GM18907 (cell line): ENCODE measurements at regions not wholly inside any gene's neighbourhood (a gene's known extent, or its start where the extent isn't known, plus 50 kb on each side); places are given as distances from the start of the nearest gene placed in this dataset.

ENCODE experiments used
- ATAC-seq: cut with Tn5 transposase; IDR thresholded peaks from one replicate; pipeline ENCODE4 v1.9.1; 2021; ENCODE audit warnings: mild to moderate bottlenecking, moderate library complexity; ENCODE audit not compliant: unreplicated experiment

DNA sequence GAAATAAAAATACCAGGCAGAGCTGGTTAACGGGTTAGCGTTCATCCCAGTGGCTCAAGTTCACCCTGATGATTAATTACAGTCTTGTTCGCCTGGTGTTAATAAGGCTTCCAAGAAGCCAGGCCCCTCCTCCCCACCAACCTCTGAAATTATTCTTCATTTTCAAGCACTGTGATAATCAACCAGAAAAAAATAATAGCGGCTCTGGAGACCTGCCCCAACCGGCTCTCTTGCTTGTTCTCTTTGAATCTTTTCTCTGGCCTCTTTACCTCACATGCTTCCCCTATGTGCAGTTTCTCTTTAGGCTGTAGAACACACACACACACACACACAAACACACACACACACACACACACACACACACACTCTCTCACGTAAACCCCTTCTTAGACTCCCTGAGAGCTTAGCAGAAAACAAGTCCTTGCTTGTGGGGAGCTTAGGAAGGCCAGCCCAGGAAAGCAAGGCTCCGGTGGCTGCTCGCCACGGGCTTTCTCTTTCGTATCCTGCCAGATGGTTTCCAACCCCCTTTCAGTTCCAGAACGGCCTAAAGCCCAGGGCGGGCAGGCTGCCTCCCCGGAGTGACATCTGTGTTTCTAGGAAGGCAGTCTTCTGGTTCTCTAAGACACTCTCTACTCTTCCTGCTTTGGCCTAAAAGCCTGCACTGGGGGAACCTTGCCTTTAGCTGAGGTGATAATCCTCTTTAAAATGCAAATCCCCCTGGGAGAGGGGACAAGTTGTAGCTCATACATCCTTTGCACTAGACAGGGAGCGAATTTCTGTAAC lies 106.4 kb upstream of the SESN3 start:
- peak; percentile 88 for ATAC-seq

DNA sequence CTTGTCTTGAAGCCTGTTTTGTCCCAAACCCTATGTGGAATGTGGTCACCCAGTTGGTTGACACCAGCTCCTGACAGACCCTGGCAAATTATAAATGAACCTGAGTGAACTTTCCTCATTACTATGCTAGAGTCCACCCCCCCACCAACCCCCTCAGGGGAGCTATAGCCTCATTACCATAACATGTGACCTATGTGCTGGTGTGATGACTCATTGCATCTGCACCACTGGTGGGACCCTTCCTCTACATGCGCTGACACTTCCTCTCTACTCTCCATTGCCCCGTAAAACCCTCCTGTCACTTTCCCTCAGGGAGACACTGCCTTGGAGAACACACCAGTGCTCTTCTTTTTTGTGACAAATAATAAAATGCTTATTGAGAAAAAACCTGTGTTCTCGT lies 105.0 kb upstream of the SESN3 start:
- ATAC-seq: no peak

DNA sequence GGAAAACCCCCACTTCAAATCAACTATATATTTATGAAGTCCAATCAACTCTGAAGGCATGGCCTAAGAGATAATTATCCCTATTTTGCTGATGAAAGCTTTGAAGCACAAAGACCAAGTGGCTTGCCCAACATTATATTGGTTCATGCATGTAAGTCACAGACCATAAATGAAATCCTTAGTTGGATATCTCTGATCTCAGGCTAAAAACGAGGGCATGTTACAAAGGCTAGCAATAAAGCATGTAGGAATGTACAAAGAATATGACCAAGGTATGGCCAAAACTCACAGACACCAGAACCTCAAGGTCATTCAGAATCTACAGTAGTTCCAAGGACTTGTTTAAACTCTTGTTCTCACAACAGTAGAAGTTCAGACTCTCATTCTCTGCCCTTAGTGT lies 100.2 kb upstream of the SESN3 start:
- ATAC-seq: no peak

DNA sequence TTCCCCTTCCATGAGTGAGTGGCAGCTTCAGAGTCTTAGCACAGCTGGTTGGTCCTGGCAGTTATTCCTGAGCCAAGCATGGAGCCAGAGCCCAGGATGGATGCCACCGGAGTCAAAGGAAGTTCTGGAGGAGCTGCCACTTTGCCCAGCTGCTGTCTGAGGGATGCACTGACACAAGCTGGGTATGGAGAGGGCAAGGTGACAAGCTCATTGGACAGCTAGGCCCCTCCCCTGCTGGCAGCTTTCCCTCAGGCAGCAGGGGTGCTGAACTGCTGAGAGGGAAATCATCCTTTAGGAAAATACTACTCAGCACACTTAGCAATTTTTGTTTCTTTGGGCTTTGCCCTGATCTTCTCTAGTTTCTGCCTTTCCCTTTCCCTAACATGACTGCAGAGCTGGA lies 99.3 kb upstream of the SESN3 start:
- no peak for ATAC-seq

DNA sequence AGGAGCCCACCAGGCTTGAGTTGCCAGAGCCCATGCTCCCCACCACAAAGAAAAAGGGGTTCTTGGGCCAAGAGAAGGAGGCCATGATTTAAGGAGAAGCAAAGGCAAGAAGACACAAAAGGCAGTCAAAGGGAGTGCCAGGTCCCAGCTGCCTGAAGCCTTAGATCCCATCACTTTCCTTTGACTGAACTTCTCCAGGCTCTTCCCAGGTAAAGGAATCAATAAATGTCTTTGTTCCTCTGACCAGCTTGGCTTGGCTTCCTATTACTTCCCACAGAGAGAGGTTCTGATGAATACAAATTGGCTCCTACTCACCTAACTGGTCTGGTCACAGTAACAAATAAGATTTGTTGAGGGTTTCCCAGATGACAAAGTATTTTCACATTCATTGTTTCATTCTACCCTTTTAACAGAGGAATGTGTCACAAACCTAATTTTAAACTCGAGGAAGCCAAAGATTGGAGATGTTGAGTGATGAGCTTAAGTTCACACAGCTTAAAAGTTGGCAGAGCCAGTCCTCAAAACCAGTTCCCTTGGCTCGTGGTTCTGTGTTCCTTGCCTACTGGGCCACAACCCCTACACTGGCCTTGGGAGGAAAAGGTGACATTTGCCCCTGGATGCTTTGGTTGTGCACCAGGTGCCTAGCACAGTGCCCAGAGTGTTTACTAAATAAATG lies 96.4 kb upstream of the SESN3 start:
- ATAC-seq: no peak

DNA sequence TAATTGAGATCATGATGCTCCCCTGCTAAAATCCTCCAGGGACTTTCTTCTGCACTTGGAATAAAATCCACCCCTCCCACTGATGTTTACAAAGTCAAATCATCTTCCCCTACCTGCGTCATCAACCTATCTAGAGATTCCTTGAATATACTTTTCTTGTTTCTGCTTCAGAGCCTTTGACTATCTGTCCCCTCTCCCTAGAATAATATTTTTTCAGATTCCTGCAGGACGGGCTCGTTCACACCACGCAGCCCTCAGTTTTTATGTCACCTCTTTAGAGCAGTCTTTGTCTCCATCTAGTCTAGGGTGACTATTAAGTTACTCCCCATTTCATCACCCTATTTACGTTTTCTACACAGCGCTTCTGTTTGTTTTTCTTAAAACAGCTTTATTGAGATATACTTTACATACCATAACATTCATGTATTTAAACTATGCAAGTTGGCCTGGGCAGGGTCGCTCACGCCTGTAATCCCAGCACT lies 94.8 kb upstream of the SESN3 start:
- no peak for ATAC-seq

DNA sequence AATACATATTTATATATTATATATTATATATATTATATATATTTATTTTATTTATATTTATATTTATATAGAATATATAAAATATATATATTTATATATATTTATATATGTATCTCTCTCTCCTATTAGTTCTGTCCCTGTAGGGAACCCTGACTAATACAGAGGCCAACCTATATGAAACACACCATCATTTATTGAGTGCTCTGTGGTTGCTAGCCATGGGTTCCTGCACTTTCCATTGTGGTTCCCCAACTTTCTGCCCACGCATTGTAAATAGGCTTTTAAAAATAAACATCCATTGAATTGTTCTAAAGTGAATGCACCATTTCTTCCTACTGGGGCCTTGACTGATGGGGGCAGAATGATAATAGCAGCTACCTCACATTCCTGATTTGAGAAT lies 93.8 kb upstream of the SESN3 start:
- ATAC-seq: no peak

DNA sequence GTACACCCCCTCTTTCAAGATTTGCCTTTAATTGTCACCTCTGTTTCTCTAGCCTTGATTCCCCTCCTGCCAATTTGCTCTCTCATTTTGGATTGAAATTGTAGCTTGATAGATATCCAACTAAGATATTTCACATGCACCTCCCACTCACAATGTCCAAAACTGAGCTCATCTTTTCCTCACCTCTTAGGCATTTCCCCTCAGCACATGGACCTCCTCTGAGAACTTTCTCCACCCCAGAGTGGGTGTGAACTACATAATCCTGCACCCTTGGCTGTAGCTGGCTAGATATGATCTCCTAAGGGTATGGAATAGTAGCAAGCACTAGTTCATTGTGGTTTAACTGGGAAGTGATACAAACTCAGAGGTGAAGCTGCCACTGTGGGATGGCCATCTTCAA lies 91.5 kb upstream of the SESN3 start:
- no peak for ATAC-seq

DNA sequence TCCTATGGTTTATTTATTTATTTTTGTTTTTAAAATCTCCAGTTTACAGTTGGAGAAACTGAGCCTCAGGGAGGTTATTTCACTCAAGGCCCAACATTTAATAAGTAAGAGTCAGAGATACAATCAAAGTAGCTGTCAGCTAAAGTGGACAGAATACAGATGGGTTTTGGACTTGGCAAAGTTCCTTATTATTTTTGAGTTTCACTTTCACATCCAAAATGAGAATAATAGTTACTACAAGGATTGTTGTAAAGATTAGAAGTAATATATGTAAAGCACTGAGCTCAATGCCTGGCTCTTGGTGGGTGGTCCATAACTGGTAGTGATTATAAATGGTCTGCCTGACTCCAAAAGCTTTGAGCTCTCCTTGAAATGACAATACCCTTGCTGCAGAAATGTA lies 87.5 kb upstream of the SESN3 start:
- no peak for ATAC-seq

DNA sequence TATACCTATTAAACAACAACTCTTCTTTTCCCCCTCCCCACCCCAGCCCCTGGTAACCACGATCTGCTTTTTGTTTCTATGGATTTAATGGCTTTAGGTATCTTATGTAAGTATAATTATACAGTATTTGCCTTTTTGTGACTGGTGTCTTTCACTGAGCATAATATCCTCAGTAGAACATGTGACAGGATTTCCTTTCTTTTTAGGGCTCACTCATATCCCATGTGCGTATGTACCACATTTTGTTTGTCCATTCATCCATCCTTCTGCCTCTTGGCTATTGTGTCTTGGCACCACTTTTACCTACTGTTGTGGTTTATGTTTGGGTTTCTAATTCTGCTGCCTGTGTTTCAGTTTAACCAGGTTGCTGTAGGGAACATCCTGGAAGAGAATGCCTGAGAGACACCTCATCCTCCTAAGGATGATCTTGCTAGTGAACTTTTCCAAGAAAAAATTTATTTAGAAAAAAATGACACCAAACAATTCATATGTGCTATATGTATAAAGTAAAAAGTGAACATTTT lies 77.6 kb upstream of the SESN3 start:
- ATAC-seq: no peak

DNA sequence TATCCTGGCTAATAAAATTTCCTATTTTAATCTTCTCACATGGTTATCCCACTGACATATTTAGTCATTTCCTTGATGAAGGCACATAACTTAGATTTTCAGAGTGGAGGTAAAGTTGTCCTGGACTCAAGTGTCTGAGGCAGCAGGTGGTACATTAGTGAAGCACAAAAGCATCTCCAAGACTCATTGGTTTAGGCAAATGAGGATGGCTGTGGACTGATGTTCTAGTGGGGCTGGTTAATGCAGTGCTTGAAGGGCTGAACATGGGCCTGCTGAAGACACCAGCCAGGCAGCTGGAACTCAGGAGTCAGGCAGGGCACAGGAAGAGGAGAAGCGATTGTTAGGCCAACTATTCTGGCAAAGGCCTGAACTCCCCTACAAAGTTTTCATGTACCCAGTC lies 76.3 kb upstream of the SESN3 start:
- ATAC-seq: no peak

DNA sequence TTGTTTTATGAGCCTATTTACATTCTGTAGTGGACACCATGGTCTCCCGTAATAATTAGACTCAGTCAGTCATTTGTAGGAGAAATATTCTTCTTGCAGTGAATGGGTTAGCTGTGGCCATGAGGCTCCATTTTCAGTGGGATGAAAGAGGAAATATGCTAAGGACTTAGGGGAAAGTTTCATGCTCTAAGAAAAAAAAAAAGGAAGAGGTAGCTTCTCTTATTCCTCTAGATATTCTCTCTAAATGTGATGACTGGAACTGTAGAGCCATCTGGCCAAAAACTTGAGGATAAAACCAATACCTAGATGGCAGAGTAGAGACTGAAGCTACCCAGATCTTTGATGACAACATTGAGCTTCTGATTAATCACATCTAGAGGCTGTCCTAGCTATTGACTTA lies 75.8 kb upstream of the SESN3 start:
- no peak for ATAC-seq

DNA sequence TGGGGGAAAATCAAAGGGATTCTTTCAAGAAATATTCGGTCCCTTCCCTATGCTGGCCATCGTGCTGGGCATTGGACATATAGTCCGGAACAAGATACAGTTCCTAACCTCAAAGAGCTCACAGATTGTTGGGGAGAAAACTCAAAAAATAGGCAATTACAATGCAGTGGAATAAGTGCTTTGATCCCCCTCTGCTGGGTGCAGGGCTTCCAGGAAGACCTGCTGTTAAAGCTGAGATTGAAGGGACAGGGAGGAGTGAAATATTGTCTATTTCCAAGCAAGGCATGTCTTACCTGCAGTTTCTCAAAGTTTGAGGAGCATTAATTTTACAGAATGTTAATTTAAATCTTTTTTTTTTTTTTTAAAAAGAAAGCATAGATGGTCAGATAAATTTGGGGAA lies 75.1 kb upstream of the SESN3 start:
- ATAC-seq: no peak

DNA sequence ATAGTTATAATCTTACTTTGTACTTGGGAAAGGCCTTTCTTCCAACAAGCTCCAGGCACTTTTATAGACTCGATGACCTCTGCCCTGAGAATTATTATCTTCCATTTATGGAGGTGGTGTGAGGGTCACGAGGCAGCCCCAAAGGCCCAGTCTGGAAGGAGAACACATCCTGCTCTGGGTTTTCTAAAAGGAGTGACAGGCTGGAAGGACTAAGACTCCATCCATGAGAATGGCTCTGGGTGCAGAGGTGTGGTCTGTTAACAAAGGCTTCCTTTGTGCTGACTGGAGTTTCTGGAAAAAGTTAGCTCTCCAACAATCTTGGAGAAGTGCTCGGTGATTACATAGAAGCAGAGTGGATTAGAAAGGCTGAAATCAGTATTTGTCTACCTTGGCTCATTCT lies 74.7 kb upstream of the SESN3 start:
- ATAC-seq: no peak

DNA sequence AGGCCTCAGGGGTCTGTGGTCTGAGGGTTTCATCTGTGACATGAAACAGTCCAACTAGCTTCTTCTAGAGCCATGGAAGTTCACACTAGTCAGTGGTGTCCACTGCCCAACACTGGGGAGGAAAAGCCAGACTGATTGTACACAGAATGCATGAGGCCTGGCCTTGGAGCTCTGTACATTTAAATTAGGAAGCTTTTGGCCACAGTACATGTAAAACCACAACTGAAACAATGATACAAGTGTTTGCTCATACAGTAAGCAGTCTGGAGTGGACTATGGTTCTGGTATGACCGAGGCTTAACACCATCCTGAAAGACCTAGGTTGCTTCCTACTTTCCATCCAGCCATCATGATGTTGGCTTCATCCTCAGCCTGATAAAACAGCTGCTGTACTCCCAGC lies 73.8 kb upstream of the SESN3 start:
- ATAC-seq: no peak

DNA sequence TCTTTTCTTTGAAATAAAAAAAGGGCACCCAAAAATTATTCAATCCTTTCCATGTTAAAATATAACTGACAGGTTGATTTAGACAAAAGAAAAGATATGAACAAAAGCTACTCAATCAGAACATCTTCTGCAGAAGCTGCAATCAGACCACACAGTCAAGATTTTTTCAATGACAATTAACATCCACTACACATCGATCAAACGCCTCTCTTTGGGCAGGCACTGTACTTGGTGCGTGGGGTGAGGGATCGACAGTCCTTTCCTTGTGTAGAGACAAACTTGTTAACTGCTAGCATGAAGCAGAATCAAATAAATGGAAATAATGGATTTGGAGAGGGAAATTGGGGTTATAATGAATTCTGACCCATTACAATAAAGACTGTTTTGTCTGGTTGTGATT lies 71.2 kb upstream of the SESN3 start:
- ATAC-seq: no peak

DNA sequence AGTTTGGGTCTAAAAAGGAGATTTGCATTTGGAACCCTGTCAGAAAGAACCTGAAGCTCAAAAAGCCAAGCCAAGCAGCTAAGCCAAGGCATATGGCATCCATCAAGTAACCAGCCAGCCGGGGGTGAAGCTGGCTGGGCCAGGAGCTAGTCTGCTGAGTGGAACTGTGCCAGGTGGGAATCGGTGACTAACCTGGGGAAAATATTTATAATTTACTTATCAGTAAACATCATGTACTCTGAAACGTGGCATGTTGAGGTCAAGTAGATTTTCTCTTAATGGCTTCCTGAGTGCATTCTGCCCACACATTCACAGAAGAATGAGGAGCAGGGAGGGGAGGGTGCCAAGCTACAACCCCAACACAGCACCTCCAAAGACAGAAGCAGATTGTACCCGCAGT lies 70.5 kb upstream of the SESN3 start:
- ATAC-seq: no peak

DNA sequence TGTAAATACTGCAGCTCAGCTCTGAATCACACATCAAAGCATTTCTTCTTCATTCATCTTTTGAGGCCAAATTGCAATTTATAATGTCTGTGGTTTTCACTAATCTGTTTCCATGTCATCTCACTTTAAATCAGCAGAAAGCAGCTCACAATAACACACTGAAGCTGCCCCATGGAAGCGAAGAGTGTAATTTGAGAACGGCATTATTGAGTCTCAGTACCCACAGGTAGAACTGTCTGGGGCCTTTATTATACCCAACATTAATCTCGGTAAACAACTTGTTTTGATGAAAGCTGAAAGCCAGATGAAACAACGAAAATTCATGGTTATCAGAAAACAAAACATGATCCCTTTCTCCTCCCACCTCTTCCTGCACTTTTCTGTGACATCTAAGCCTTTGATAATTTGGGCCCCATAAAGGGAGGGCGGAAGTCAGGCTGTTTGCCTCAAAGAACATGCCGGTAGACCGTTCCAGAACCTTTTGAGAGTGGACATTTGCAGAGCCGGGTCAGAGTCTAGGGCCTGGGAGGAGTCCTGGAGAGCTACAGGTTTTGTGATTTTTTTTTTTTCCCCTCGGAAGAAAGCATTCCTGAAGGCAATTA lies 68.2 kb upstream of the SESN3 start:
- no peak for ATAC-seq

DNA sequence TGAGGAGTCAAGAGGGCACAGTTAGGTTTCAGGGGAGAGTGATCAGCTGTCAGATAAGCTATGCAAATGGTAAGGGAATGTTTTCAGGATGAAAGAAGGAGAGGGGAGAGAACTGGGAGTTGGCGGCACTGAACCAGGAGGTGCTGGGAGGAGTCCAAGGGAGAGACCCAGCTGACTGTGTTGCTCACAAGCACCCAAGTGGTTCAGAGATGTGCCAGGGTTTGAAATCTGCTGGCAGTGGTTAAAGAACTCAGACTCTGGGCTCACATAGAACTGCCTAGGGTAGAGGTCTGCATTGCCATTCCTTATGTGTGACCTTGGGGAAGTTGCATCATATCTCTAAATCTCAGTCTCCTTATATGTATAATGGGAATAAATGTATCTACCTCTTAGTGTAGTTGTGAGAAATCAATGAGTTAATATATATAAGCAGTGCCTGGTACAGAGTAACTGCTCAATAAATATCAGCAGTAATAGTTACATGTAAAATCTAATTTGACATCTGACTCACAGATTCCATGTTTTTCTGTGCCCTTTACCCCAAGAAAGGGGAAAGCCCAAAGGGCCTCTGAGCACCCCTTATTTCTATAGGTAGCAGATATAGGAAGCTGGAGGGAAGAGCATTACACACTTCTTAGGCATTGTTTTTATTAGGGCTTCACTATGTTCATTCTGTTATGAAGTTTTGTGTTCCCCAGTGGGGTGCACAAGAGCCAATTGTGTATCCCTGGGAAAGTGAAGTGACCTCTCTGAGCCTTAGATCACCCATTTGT lies 66.9 kb upstream of the SESN3 start:
- no peak for ATAC-seq

DNA sequence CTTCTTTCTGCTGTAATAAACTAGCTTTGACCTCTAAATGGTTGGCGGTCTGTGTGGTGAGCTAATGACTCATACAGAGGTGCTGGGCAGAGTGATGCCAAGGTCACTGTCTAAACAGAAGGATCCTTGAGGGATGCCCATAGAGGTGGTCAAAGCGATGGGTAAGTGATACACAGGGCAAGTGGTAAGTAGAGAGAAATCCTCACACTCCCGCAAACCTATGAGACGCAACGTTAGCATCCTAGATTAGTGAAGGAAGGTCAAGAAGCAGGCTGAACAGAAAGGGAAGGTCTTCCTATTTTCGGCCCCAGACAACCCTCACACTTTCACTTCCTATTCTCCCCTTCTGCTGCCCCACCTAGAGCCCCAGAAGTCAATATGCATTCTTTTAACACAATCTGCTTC lies 65.6 kb upstream of the SESN3 start:
- ATAC-seq: peak; percentile 98

DNA sequence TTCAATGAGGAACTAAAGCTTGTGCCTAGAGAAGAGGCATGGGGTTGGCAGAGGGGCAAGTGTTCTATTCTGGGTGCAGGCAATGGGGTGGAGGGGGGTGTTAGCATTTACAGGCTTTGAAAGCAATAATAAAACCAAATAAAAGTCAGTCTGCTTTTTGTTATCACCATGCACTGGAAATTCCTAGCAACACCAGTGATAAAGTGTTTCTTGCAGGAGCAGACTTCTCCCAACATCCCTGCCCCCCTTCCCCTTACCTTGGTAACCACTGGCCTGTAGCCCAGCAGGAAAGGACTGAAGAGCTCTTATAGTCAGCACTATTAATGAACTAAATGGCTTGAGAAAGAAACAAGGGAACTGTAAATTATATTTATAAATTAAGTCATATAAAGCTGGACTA lies 65.2 kb upstream of the SESN3 start:
- ATAC-seq: peak; percentile 6
